ENCODE measurements at regions not wholly inside any gene's neighbourhood (a gene's known extent, or its start where the extent isn't known, plus 50 kb on each side); places are given as distances from the start of the nearest gene placed in this dataset.

DNA sequence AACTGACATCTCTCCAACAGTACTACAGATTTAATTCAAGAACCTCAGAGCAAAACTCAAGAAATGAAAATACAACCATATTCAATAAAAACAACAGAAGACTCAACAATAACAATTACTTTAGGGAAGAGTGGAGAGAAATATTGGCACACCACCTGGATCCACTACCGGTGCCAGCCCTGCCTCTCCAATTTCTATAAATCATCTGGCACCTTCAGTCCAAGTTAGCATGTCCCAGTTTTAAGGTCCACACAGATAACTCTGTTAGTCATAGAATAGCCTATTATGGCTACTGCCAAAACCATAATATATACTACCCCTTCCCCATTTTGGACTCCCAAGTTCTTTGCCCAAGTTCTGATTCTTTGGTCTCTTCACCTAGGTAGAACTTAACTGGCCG, 69.9 kb upstream of the PSMA6 start:
- TF ChIP-seq, protein P1, sequence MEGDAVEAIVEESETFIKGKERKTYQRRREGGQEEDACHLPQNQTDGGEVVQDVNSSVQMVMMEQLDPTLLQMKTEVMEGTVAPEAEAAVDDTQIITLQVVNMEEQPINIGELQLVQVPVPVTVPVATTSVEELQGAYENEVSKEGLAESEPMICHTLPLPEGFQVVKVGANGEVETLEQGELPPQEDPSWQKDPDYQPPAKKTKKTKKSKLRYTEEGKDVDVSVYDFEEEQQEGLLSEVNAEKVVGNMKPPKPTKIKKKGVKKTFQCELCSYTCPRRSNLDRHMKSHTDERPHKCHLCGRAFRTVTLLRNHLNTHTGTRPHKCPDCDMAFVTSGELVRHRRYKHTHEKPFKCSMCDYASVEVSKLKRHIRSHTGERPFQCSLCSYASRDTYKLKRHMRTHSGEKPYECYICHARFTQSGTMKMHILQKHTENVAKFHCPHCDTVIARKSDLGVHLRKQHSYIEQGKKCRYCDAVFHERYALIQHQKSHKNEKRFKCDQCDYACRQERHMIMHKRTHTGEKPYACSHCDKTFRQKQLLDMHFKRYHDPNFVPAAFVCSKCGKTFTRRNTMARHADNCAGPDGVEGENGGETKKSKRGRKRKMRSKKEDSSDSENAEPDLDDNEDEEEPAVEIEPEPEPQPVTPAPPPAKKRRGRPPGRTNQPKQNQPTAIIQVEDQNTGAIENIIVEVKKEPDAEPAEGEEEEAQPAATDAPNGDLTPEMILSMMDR (conservative IDR thresholded peaks at IDR 0.05; ENCODE audit: low read length): no peak
- no peak for TF ChIP-seq EZH2phosphoT487 (IDR thresholded peaks at IDR 0.05; ENCODE audit: borderline replicate concordance, low read depth, low read length)
